ENCODE measurements at regions not wholly inside any gene's neighbourhood (a gene's known extent, or its start where the extent isn't known, plus 50 kb on each side); places are given as distances from the start of the nearest gene placed in this dataset.

GRCh38 chr13:74004109-74004508 lies 130.1 kb downstream of the KLF12 start:
- Mint-ChIP-seq H3K36me3 (peaks cover 18% of the 10 kb centered on the region), H3K9me3 (no peaks in the 10 kb centered on the region), H3K4me3 (no peak overlapping the region), H3K27me3 (no peaks in the 10 kb centered on the region), H3K27ac (no peak overlapping the region), H3K4me1 (peaks cover 22% of the 10 kb centered on the region)
- no peak for DNase-seq
- CTCF ChIA-PET: no interaction called here

DNA sequence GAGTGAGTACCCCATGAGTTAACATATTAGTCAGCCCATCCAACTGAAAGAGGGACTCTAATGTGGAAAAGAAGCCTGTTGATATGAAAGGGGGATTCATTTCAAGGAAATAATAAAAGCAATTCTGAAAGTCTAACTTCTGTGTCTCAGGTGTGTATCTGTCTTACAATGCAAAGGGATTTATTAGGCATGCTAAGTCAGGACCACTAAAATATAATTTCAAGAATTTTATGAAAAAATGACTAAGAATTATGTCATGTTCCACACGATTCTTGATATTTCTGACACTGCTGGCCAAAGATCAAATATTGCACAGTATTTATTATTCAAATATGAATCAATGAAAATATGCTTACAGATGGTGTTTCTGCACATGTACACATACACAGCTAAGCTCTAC lies 130.8 kb downstream of the KLF12 start:
- Mint-ChIP-seq H3K27me3 (no peaks in the 10 kb centered on the region), H3K4me3 (no peak overlapping the region), H3K27ac (no peak overlapping the region), H3K36me3 (peaks cover 13% of the 10 kb centered on the region), H3K4me1 (peaks cover 26% of the 10 kb centered on the region), H3K9me3 (no peaks in the 10 kb centered on the region)
- CTCF ChIA-PET: no interaction called here
- DNase-seq: no peak

DNA sequence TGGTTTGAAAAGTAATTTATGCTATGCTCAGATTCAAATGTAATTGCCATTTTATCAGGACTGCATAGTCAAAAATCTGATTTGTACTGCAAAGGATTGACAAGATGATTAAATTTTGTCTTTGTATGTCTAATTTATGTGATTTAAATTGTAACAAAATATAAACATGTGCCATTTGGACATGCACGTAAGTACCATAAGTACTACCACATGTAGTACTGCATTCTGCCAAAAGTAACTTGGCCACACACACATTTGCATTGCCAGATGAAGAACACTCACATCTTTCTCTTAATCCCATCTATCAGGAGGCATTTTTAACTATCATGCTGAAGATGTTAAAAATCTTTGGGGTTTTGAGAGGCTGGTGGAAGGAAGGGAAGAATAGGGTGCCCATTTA lies 133.3 kb downstream of the KLF12 start:
- Mint-ChIP-seq H3K27ac (no peak overlapping the region), H3K4me3 (no peak overlapping the region), H3K4me1 (peaks cover 18% of the 10 kb centered on the region), H3K36me3 (peaks cover 4% of the 10 kb centered on the region), H3K9me3 (no peaks in the 10 kb centered on the region), H3K27me3 (no peaks in the 10 kb centered on the region)
- no peak for DNase-seq
- CTCF ChIA-PET: no interaction called here

- H3K4me3 Mint-ChIP-seq: no peak overlapping the region
- peaks cover 11% of the 10 kb centered on the region for H3K4me1 Mint-ChIP-seq
- H3K27ac Mint-ChIP-seq: no peak overlapping the region
- DNase-seq: no peak
- CTCF ChIA-PET: interaction anchor here (1.5 to 2.0 kb wide), 2 partner anchors 13 kb away, joined by 3 to 5 read pairs; no protein-coding TSS in a partner anchor
- peaks cover 11% of the 10 kb centered on the region for H3K36me3 Mint-ChIP-seq
- H3K9me3 Mint-ChIP-seq: no peaks in the 10 kb centered on the region
- no peaks in the 10 kb centered on the region for H3K27me3 Mint-ChIP-seq
These were observed 135.6 kb downstream of the KLF12 start for GRCh38 chr13:73998631-73999030.

DNA sequence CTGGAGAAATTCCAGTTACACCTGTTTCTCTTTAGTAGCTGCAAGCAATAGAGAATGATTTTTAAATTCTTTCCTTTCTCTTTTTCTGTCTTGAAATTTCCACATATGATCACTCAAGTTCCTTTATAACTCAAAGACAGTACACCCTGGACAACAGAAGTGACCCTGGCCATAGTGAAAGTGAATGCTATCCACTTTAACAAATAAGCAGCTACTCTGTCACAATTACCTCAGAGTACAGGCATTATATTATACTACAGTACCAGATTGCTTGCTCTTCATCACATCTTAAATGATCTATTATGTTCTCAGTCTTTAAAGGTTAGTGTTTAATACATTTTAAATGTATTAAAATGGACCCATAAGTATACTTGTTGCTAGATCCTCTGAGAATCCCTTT lies 136.2 kb downstream of the KLF12 start:
- Mint-ChIP-seq H3K27me3 (no peaks in the 10 kb centered on the region), H3K4me3 (no peak overlapping the region), H3K9me3 (no peaks in the 10 kb centered on the region), H3K4me1 (peaks cover 11% of the 10 kb centered on the region), H3K27ac (no peak overlapping the region), H3K36me3 (peaks cover 16% of the 10 kb centered on the region)
- DNase-seq: no peak
- CTCF ChIA-PET: interaction anchor here (1.5 kb wide), 1 partner anchor 12 kb away, joined by 3 read pairs; no protein-coding TSS in a partner anchor

GRCh38 chr13:73996569-73996968 lies 137.6 kb downstream of the KLF12 start:
- H3K4me1 Mint-ChIP-seq: peaks cover 11% of the 10 kb centered on the region
- H3K27me3 Mint-ChIP-seq: no peaks in the 10 kb centered on the region
- H3K9me3 Mint-ChIP-seq: no peaks in the 10 kb centered on the region
- no peak overlapping the region for H3K4me3 Mint-ChIP-seq
- DNase-seq: no peak
- H3K36me3 Mint-ChIP-seq: peaks cover 25% of the 10 kb centered on the region
- no peak overlapping the region for H3K27ac Mint-ChIP-seq
- CTCF ChIA-PET: no interaction called here

DNA sequence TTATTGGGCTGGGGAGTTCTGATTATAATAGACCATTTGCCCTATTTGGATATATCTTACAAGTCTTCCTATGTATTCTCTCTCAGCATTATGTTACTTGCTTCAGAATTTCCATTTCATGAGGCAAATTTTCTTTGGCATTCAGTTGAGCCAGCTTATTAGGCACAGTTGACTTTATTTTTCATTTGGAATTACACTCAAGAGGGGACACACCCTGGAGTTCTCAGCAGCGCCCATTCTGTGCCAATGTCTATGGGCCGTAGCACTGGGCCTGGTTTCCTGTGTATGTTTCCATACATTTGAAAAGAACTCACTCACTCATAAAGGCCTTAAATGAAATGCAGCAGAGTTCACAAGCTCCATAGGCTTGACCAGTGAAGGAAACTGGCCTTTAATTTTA lies 138.5 kb downstream of the KLF12 start:
- H3K4me1 Mint-ChIP-seq: peaks cover 11% of the 10 kb centered on the region
- CTCF ChIA-PET: no interaction called here
- no peak overlapping the region for H3K4me3 Mint-ChIP-seq
- no peaks in the 10 kb centered on the region for H3K9me3 Mint-ChIP-seq
- no peaks in the 10 kb centered on the region for H3K27me3 Mint-ChIP-seq
- H3K27ac Mint-ChIP-seq: no peak overlapping the region
- H3K36me3 Mint-ChIP-seq: peaks cover 33% of the 10 kb centered on the region
- no peak for DNase-seq

DNA sequence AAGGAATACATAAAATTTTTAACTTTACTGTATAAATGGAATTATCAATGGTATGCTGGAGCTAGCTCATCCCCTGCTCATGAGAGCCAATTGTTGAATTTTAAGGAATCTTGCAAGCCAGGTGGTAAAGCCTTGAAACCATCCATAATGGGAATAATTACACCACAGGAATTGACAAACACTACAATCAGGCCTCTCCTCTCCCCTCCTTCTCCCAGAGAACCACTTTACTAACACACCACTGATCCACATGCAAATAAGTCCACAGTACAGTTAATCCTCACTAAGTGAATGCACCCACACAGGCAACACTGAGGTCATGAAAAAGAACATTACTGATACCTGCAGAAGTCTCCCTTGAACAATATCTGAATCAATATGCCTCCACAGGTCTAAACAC lies 140.5 kb downstream of the KLF12 start:
- Mint-ChIP-seq H3K4me1 (peaks cover 7% of the 10 kb centered on the region), H3K4me3 (no peak overlapping the region), H3K27me3 (no peaks in the 10 kb centered on the region), H3K9me3 (no peaks in the 10 kb centered on the region), H3K36me3 (peaks cover 38% of the 10 kb centered on the region), H3K27ac (no peak overlapping the region)
- CTCF ChIA-PET: no interaction called here
- DNase-seq: no peak

DNA sequence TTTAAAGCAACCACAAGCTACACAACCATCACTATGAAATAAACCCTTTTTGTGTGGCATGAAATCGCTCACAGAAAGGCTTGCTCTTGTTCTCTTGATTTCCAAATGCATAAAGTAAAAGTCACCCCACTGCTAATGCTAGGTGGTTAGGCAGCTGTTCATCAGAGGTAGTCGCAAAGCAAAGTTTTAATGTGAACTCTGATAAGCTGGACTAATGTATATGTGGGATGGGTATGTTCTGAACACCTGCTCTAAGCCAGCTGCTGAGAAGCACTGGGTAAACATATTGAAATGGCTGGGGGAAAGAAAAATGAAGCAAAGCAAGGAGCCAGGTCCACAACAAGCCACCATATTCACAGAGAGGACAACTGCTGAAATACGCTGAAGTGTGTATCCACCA lies 142.3 kb downstream of the KLF12 start:
- no peak overlapping the region for H3K27ac Mint-ChIP-seq
- no peak overlapping the region for H3K4me3 Mint-ChIP-seq
- DNase-seq: no peak
- H3K36me3 Mint-ChIP-seq: peaks cover 43% of the 10 kb centered on the region
- H3K4me1 Mint-ChIP-seq: peaks cover 10% of the 10 kb centered on the region
- H3K9me3 Mint-ChIP-seq: peaks cover 1% of the 10 kb centered on the region
- CTCF ChIA-PET: interaction anchor here (0.7 kb wide), 1 partner anchor 56 kb away, joined by 3 read pairs; no protein-coding TSS in a partner anchor
- H3K27me3 Mint-ChIP-seq: no peaks in the 10 kb centered on the region

DNA sequence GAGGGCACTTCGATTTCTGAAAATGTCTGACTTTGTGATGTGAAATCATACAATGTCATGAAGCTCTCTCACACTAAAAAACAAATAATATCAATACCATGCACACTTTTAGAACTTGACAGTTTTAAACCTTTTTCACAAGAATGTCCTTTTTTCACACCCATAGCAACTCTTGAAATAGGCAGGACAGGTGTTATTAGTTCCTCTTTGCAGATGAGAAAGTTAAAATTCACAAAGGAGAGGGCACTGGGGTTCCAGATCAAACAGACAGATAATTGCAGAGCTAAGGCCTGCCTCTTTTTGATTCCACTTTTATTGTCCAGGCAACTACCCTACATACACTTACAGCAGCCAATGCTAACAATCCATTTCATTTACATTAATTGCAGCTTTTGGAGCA lies 142.8 kb downstream of the KLF12 start:
- CTCF ChIA-PET: no interaction called here
- Mint-ChIP-seq H3K4me1 (peaks cover 11% of the 10 kb centered on the region), H3K27ac (no peak overlapping the region), H3K9me3 (peaks cover 1% of the 10 kb centered on the region), H3K4me3 (no peak overlapping the region), H3K27me3 (no peaks in the 10 kb centered on the region), H3K36me3 (peaks cover 40% of the 10 kb centered on the region)
- no peak for DNase-seq

GRCh38 chr13:73989244-73989843 lies 144.9 kb downstream of the KLF12 start:
- Mint-ChIP-seq H3K36me3 (peaks cover 41% of the 10 kb centered on the region), H3K27ac (no peak overlapping the region), H3K27me3 (no peaks in the 10 kb centered on the region), H3K4me1 (peaks cover 29% of the 10 kb centered on the region), H3K4me3 (no peak overlapping the region), H3K9me3 (peaks cover 1% of the 10 kb centered on the region)
- CTCF ChIA-PET: interaction anchor here (1.2 kb wide), 1 partner anchor 42 kb away, joined by 3 read pairs; no protein-coding TSS in a partner anchor
- no peak for DNase-seq

GRCh38 chr13:73988461-73988860 lies 145.7 kb downstream of the KLF12 start:
- Mint-ChIP-seq H3K27me3 (no peaks in the 10 kb centered on the region), H3K9me3 (peaks cover 1% of the 10 kb centered on the region), H3K4me1 (peaks cover 31% of the 10 kb centered on the region), H3K27ac (no peak overlapping the region), H3K4me3 (no peak overlapping the region), H3K36me3 (peaks cover 38% of the 10 kb centered on the region)
- no peak for DNase-seq
- CTCF ChIA-PET: interaction anchor here (1.2 kb wide), 1 partner anchor 41 kb away, joined by 3 read pairs; no protein-coding TSS in a partner anchor

DNA sequence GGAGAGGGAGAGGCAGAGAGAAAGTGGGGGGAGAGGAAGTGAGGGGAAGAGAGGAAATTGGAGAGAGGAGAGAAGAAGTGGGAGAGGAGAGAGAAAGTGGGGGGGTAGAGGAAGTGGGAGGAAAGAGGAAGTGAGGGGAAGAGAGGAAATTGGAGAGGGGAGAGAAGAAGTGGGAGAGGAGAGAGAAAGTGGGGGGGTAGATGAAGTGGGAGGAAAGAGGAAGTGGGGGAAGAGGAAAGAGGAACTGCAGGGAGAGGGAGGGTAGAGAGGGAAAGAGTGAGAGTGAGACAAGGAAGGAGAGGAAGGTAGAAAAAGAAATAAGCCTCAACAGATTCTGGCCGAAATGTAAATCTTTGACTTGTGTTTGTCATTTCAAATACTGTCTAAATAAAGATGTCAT lies 146.6 kb downstream of the KLF12 start:
- CTCF ChIA-PET: no interaction called here
- Mint-ChIP-seq H3K4me3 (no peak overlapping the region), H3K27ac (no peak overlapping the region), H3K9me3 (peaks cover 1% of the 10 kb centered on the region), H3K36me3 (peaks cover 33% of the 10 kb centered on the region), H3K27me3 (no peaks in the 10 kb centered on the region), H3K4me1 (peaks cover 31% of the 10 kb centered on the region)
- DNase-seq: no peak

- CTCF ChIA-PET: interaction anchor here (0.6 to 2.5 kb wide), 8 partner anchors 12 to 1234 kb away, joined by 3 to 26 read pairs (median 3); no protein-coding TSS in a partner anchor
- Mint-ChIP-seq H3K4me3 (peak overlapping the region; percentile 54), H3K9me3 (peaks cover 1% of the 10 kb centered on the region), H3K4me1 (peaks cover 31% of the 10 kb centered on the region), H3K27me3 (no peaks in the 10 kb centered on the region), H3K36me3 (peaks cover 18% of the 10 kb centered on the region), H3K27ac (peak overlapping the region; percentile 93)
- peak; percentile 32 for DNase-seq
These were observed 148.4 kb downstream of the KLF12 start for GRCh38 chr13:73985783-73986182.

DNA sequence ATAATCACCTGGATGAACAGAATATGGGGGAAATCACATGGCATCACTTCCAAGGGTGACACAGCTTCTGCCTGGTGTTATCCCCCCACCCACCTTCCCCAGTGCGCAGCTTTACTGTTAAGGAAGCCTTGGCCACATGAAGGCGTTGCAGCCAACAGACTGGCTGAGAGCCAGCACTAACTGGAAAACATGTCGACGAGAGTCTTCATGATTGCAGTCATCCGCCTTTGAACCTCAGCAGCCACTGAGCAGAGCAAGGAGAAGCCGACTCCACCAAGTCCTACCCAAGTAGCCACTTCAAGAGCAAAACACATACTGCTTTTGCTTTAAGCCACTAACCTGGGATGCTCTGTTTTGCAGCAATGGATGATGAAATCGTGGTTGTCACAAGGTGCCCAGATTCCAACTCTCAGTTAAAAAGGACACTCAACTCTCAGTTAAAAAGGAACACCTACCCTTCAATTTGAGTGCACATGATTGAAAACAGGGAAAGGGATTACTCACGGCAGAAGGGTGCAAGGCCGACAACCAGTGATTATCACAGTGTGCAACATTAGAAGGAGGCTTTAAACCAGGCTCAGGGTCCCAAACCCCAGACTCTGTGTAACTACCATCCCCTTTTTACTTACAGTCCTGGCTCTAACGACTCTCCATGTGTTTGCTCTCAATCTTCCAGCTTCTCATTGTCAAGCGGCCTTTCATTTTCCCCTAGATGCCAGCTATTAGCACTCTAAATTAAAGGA lies 149.1 kb downstream of the KLF12 start:
- peak overlapping the region; percentile 54 for H3K4me3 Mint-ChIP-seq
- peak overlapping the region; percentile 93 for H3K27ac Mint-ChIP-seq
- DNase-seq: peak; percentile 81
- no peaks in the 10 kb centered on the region for H3K27me3 Mint-ChIP-seq
- H3K4me1 Mint-ChIP-seq: peaks cover 31% of the 10 kb centered on the region
- CTCF ChIA-PET: interaction anchor here (0.6 to 2.5 kb wide), 8 partner anchors 13 to 303 kb away, joined by 3 to 26 read pairs (median 4); no protein-coding TSS in a partner anchor
- peaks cover 1% of the 10 kb centered on the region for H3K9me3 Mint-ChIP-seq
- peaks cover 20% of the 10 kb centered on the region for H3K36me3 Mint-ChIP-seq

All from activated naive CD4-positive, alpha-beta T cell treated with anti-CD3 and anti-CD28 coated beads, Interleukin-2, amount 10 ng/mL, durations not matched to agents 7 days and 5 days (primary cell).